ENCODE measurements at regions not wholly inside any gene's neighbourhood (a gene's known extent, or its start where the extent isn't known, plus 50 kb on each side); places are given as distances from the start of the nearest gene placed in this dataset.

GRCh38 chr16:54526916-54527315 is 240.3 kb upstream of the IRX3 start:
- Histone ChIP-seq H3K4me1 (peaks cover 31% of the 10 kb centered on the region), H3K9me3 (replicated peaks) (peaks cover 23% of the 10 kb centered on the region), H3K4me3 (no peak overlapping the region), H3K27ac (replicated peaks) (no peak overlapping the region), H3K27me3 (ENCODE audit: low read depth) (no peaks in the 10 kb centered on the region), H3K36me3 (no peaks in the 10 kb centered on the region)
- no peak for DNase-seq
- TF ChIP-seq, protein P1, sequence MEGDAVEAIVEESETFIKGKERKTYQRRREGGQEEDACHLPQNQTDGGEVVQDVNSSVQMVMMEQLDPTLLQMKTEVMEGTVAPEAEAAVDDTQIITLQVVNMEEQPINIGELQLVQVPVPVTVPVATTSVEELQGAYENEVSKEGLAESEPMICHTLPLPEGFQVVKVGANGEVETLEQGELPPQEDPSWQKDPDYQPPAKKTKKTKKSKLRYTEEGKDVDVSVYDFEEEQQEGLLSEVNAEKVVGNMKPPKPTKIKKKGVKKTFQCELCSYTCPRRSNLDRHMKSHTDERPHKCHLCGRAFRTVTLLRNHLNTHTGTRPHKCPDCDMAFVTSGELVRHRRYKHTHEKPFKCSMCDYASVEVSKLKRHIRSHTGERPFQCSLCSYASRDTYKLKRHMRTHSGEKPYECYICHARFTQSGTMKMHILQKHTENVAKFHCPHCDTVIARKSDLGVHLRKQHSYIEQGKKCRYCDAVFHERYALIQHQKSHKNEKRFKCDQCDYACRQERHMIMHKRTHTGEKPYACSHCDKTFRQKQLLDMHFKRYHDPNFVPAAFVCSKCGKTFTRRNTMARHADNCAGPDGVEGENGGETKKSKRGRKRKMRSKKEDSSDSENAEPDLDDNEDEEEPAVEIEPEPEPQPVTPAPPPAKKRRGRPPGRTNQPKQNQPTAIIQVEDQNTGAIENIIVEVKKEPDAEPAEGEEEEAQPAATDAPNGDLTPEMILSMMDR (IDR thresholded peaks at IDR 0.05; ENCODE audit: borderline replicate concordance) = no peak
- intact Hi-C loops (cut with micrococcal nuclease) = no loop called here

GRCh38 chr16:54526087-54526486 is 239.5 kb upstream of the IRX3 start:
- Histone ChIP-seq H3K4me1 (peaks cover 40% of the 10 kb centered on the region), H3K27me3 (ENCODE audit: low read depth) (no peaks in the 10 kb centered on the region), H3K36me3 (no peaks in the 10 kb centered on the region), H3K27ac (replicated peaks) (no peak overlapping the region), H3K4me3 (no peak overlapping the region), H3K9me3 (replicated peaks) (peaks cover 19% of the 10 kb centered on the region)
- TF ChIP-seq, protein P1 (IDR thresholded peaks at IDR 0.05; ENCODE audit: borderline replicate concordance) = no peak
- intact Hi-C loops (cut with micrococcal nuclease) = no loop called here
- DNase-seq = no peak

GRCh38 chr16:54525104-54525503 is 238.5 kb upstream of the IRX3 start:
- peaks cover 42% of the 10 kb centered on the region for H3K4me1 ChIP-seq
- H3K4me3 ChIP-seq = no peak overlapping the region
- peaks cover 19% of the 10 kb centered on the region for H3K9me3 ChIP-seq (replicated peaks)
- TF ChIP-seq, protein P1 (IDR thresholded peaks at IDR 0.05; ENCODE audit: borderline replicate concordance) = no peak
- no peaks in the 10 kb centered on the region for H3K36me3 ChIP-seq
- intact Hi-C loops (cut with micrococcal nuclease) = no loop called here
- H3K27me3 ChIP-seq (ENCODE audit: low read depth) = no peaks in the 10 kb centered on the region
- no peak for DNase-seq
- no peak overlapping the region for H3K27ac ChIP-seq (replicated peaks)

DNA sequence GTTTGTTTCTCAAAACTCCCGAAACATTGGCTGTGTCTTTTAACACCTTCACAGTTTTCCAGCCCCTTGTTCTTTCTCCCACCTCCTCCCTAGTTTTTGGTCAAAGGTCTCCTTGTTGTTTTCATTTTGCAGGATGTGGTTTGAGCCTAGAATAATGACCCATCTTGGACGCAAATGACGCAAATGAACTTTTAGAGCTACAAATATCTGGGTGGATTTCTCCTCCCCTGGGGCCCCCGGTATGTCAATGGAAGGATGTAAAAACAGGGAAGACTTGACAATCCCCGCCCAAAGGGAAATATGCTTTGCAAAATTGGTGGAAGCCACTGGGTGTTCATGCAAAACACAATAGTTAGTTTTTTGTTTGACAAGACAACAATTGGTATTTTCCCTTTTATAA is 236.0 kb upstream of the IRX3 start:
- DNase-seq = peak; percentile 41
- TF ChIP-seq, protein P1 (IDR thresholded peaks at IDR 0.05; ENCODE audit: borderline replicate concordance) = no peak
- peaks cover 42% of the 10 kb centered on the region for H3K4me1 ChIP-seq
- H3K36me3 ChIP-seq = no peaks in the 10 kb centered on the region
- no peaks in the 10 kb centered on the region for H3K27me3 ChIP-seq (ENCODE audit: low read depth)
- peak overlapping the region; percentile 59 for H3K27ac ChIP-seq (replicated peaks)
- intact Hi-C loops (cut with micrococcal nuclease) = no loop called here
- no peak overlapping the region for H3K4me3 ChIP-seq
- H3K9me3 ChIP-seq (replicated peaks) = peaks cover 34% of the 10 kb centered on the region

GRCh38 chr16:54521327-54521726 is 234.7 kb upstream of the IRX3 start:
- H3K4me3 ChIP-seq = no peak overlapping the region
- peaks cover 22% of the 10 kb centered on the region for H3K9me3 ChIP-seq (replicated peaks)
- no peaks in the 10 kb centered on the region for H3K27me3 ChIP-seq (ENCODE audit: low read depth)
- H3K27ac ChIP-seq (replicated peaks) = no peak overlapping the region
- TF ChIP-seq, protein P1 (IDR thresholded peaks at IDR 0.05; ENCODE audit: borderline replicate concordance) = no peak
- peaks cover 42% of the 10 kb centered on the region for H3K4me1 ChIP-seq
- no peaks in the 10 kb centered on the region for H3K36me3 ChIP-seq
- intact Hi-C loops (cut with micrococcal nuclease) = no loop called here
- no peak for DNase-seq
